ENCODE measurements at regions not wholly inside any gene's neighbourhood (a gene's known extent, or its start where the extent isn't known, plus 50 kb on each side); places are given as distances from the start of the nearest gene placed in this dataset.

- ATAC-seq (no peak), DNase-seq (ENCODE audit: low spot score) (no peak)
Observed at GRCh38 chr15:97837896-97838295, 122.6 kb upstream of the ARRDC4 start.

GRCh38 chr15:97838606-97839210 lies 121.8 kb upstream of the ARRDC4 start:
- no peak for DNase-seq (ENCODE audit: low spot score)
- ATAC-seq, result no peak

- ATAC-seq, result no peak
- DNase-seq (ENCODE audit: low spot score), result no peak
Observed at GRCh38 chr15:97840501-97840900, 120.0 kb upstream of the ARRDC4 start.

GRCh38 chr15:97841558-97841957 lies 118.9 kb upstream of the ARRDC4 start:
- no peak for ATAC-seq

GRCh38 chr15:97849183-97849582 lies 111.3 kb upstream of the ARRDC4 start:
- DNase-seq (ENCODE audit: low spot score) (no peak), ATAC-seq (no peak)

More at GRCh38 chr15:97841558-97841957, 118.9 kb upstream of the ARRDC4 start:
- no peak for DNase-seq (ENCODE audit: low spot score)

GRCh38 chr15:97858296-97858695 lies 102.2 kb upstream of the ARRDC4 start:
- ATAC-seq (no peak), DNase-seq (ENCODE audit: low spot score) (no peak)

GRCh38 chr15:97861529-97862260 lies 98.8 kb upstream of the ARRDC4 start:
- DNase-seq (ENCODE audit: low spot score), result no peak
- no peak for ATAC-seq

GRCh38 chr15:97866959-97867358 lies 93.5 kb upstream of the ARRDC4 start:
- DNase-seq (ENCODE audit: low spot score), result no peak
- ATAC-seq, result no peak

- ATAC-seq (no peak), DNase-seq (ENCODE audit: low spot score) (no peak)
Observed at GRCh38 chr15:97867870-97868269, 92.6 kb upstream of the ARRDC4 start.

GRCh38 chr15:97868981-97869380 lies 91.5 kb upstream of the ARRDC4 start:
- ATAC-seq (no peak), DNase-seq (ENCODE audit: low spot score) (no peak)

GRCh38 chr15:97870771-97871170 lies 89.7 kb upstream of the ARRDC4 start:
- no peak for DNase-seq (ENCODE audit: low spot score)
- ATAC-seq, result no peak

- ATAC-seq, result no peak
- no peak for DNase-seq (ENCODE audit: low spot score)
Observed at GRCh38 chr15:97874139-97874538, 86.4 kb upstream of the ARRDC4 start.

GRCh38 chr15:97875025-97875512 lies 85.4 kb upstream of the ARRDC4 start:
- ATAC-seq (peak; percentile 61), DNase-seq (ENCODE audit: low spot score) (no peak)

GRCh38 chr15:97875513-97876280 lies 84.8 kb upstream of the ARRDC4 start:
- ATAC-seq (peak; percentile 90), DNase-seq (ENCODE audit: low spot score) (peak; percentile 49)

- ATAC-seq (no peak), DNase-seq (ENCODE audit: low spot score) (no peak)
Observed at GRCh38 chr15:97876281-97876675, 84.2 kb upstream of the ARRDC4 start.

GRCh38 chr15:97881346-97881965 lies 79.0 kb upstream of the ARRDC4 start:
- no peak for DNase-seq (ENCODE audit: low spot score)
- no peak for ATAC-seq

- DNase-seq (ENCODE audit: low spot score), result no peak
- ATAC-seq, result no peak
Observed at GRCh38 chr15:97884513-97885131, 75.9 kb upstream of the ARRDC4 start.

GRCh38 chr15:97890307-97890706 lies 70.2 kb upstream of the ARRDC4 start:
- ATAC-seq, result no peak
- DNase-seq (ENCODE audit: low spot score), result no peak

- ATAC-seq, result no peak
Observed at GRCh38 chr15:97892167-97892938, 68.2 kb upstream of the ARRDC4 start.

GRCh38 chr15:97893967-97894366 lies 66.5 kb upstream of the ARRDC4 start:
- no peak for ATAC-seq

More at GRCh38 chr15:97892167-97892938, 68.2 kb upstream of the ARRDC4 start:
- DNase-seq (ENCODE audit: low spot score), result no peak

More at GRCh38 chr15:97893967-97894366, 66.5 kb upstream of the ARRDC4 start:
- no peak for DNase-seq (ENCODE audit: low spot score)
